CD4-positive, alpha-beta T cell treated with Interleukin-15 for 4 hours (primary cell): ENCODE measurements at regions not wholly inside any gene's neighbourhood (a gene's known extent, or its start where the extent isn't known, plus 50 kb on each side); places are given as distances from the start of the nearest gene placed in this dataset.

ENCODE experiments used
- DNase-seq: peaks from one replicate; pipeline ENCODE4 v3.0.0-alpha.2; 2020; ENCODE audit warnings: low spot score

DNA sequence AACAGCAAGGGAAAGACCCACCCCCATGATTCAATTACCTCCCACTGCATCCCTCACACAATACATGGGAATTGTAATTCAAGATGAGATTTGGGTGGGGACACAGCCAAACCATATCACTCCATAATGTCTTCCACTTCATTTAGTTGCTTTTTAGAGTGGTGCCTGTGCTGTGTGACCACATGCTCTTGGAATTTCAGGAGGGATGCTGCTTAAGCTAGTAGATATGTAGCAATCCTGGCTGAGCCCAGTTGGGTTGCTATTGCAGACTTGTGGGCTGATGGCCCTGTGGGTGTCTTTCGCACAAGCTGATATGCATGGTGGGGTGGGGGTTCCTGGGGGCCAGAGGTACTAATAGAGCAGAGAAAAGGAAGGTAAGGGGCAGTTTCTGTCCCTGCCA is 160.4 kb upstream of the SYT6 start:
- no peak for DNase-seq

DNA sequence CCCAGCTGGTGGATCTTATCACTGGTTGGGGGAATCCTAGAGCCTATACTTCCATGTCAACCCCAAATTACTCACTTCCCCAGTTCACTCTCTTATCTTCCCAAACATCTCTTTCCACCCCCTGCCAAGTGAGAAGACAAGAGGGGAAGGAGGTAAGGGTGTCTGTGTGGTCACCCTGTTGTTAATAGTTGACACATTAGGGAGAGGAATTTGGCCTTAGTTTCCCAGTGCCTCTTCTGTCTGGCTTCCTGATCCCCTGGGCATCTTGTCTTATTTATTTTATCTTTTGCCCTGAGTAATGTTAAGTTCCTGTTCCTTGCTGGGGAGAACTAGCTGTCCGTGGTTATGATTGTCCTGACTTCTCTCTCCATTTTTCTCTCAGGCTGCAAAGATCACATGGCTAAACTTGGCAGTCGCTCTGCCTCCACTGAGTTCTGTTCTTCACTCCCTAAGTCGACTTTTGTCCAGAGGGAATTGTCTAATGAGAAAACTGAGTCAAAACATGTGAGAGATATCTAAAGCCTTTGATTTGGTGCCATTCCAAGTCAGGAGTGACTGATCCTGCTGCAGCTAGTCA is 157.1 kb upstream of the SYT6 start:
- DNase-seq: no peak

DNA sequence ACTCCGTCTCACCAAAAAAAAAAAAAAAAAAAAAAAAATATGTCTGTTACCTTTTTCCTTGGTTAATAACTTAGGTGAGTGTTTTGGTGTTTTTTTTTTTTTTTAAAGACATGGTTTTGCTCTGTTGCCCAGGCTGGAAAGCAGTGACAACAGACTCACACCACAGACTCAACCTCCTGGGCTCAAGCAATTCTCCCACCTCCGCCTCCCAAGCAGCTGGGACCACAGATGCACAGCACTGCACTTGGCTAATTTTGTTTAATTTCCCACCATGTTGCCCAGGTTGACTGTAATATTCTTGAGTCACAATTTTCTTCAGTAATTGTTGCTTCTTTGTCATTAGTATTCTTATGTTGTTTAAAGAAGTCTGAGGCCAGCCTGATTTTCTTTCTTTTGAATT is 149.2 kb upstream of the SYT6 start:
- DNase-seq: no peak

DNA sequence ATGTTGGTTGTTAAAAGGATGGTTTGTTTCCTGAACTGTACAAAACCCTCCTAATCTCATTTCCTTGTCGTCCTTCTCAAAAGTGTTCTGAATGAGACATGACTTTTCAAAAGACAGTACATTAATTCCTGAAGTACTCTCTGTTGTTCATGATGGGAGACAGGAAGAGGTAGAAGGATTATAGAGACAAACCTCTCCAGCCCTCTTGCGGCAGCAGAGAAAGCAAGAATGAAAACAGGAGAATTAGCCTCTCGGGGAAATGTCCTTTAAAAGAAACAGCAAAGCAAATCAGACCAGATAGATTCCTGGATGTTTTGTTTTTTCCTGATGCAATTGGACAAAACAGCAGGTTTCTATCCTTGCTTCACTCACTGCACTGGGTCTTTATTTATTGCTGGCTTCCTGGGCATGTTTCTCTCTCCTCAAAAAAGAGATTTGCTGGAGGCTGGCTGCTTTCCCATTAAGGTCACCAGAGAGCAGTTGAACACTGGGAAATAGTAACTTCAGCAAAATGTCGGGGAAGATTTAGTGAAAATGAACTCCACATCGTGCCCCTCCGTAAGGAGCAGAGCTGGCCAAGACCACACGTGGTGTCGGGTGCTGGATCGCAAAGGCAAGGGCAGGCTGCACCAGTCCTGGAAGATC is 145.8 kb upstream of the SYT6 start:
- DNase-seq: no peak

GRCh38 chr1:114298008-114298407 is 144.3 kb upstream of the SYT6 start:
- DNase-seq: no peak

GRCh38 chr1:114296413-114296812 is 142.7 kb upstream of the SYT6 start:
- no peak for DNase-seq

DNA sequence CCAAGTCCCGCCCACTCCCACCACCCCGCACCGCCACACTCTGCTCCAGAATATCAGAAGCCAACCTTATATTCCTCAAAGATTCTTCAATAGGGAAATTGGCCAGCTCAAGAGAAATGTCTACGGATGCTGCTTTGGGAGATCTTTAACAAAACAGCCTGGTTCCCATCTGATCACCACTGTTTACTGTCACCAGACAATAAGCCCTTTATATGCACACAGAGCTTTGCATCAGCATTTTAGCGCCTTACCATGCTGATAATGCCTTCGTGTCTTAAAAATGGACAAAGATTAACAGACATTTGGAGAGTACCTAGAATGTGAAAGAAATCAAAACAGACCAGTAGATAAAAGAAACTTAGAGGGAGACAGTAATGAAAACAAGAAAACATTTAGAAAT is 141.7 kb upstream of the SYT6 start:
- DNase-seq: no peak

GRCh38 chr1:114292835-114293234 is 139.2 kb upstream of the SYT6 start:
- no peak for DNase-seq

DNA sequence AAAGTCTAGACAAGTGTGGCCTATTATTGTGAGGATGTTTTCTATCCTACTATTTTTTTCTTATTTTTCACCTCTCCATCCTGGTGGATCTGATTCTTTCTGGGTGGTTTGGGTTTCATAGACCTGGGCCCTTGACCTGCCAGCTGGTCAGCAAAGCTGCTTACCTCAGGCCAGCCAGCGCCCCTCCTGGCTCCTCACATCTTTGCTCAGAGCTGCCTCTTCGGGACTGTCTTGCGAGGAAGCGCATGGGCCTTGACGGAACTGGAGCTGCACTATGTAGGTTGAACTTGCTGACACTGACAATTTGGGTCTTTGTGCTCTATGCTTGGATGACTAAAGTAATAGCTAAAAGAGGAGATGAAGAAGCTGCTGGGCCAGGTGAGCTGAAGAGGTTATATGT is 138.5 kb upstream of the SYT6 start:
- no peak for DNase-seq

- DNase-seq: no peak
Measured at GRCh38 chr1:114290776-114291175, 137.1 kb upstream of the SYT6 start.

DNA sequence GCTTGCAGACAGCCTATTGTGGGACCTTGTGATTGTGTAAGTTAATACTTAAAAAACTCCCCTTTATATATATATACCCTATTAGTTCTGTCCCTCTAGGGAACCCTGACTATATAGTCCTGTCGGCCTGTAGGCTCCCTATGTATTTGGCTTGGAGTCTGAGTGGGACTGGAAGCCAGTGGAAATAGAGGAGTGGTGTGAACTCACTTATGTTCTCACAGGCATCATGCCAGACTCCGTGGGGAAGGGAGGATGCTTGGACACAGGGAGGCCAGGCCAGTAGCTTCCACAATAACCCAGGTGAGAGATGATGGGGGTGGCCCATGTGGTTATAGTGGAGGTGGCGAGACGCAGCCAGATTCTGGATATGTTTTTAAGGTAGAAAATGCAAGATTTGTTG is 136.7 kb upstream of the SYT6 start:
- no peak for DNase-seq

- DNase-seq: no peak
Measured at GRCh38 chr1:114289824-114290223, 136.2 kb upstream of the SYT6 start.

GRCh38 chr1:114289306-114289705 is 135.6 kb upstream of the SYT6 start:
- no peak for DNase-seq

DNA sequence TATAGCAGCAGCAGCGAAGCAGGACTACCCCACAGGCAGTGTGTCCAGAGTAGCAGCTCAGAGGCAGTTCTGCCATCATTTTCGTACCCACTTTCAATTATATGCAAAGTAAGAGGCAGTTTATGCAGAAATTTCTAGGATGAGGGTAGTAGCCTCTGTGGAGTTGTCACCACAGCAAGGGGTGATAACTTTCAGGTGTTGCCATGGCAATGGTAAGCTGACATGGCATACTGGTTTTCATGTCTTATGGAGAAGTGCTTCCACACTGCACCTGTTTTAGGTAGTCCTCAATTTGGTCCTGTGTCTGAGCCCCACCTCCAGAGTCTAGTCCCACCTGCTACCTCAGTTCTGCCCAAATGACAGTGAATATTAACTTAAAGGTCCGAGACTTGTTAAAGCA is 133.3 kb upstream of the SYT6 start:
- no peak for DNase-seq

GRCh38 chr1:114286179-114286578 is 132.5 kb upstream of the SYT6 start:
- no peak for DNase-seq

GRCh38 chr1:114282751-114283403 is 129.2 kb upstream of the SYT6 start:
- peak; percentile 84 for DNase-seq

GRCh38 chr1:114278911-114279310 is 125.2 kb upstream of the SYT6 start:
- no peak for DNase-seq

GRCh38 chr1:114278430-114278829 is 124.8 kb upstream of the SYT6 start:
- no peak for DNase-seq

- no peak for DNase-seq
Measured at GRCh38 chr1:114274621-114275317, 121.1 kb upstream of the SYT6 start.

DNA sequence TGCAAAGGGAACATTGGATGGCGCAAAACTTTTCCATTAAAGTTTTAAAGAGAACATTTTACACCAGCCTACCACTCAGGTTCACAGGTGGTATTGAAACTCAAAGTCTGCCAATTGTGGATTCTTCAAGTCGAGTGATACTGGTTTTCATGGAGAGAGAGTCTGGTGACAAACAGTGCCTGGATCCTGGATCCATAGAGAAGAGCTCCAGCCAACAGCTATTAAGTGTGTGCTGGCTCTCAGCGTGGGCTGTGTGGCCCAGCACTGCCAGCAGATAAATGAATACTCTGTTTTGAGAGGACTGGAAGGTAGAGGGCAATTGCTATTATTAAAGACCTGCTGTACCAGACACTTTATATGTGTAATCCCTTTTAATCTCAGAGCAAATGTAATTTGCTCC is 118.9 kb upstream of the SYT6 start:
- DNase-seq: no peak

DNA sequence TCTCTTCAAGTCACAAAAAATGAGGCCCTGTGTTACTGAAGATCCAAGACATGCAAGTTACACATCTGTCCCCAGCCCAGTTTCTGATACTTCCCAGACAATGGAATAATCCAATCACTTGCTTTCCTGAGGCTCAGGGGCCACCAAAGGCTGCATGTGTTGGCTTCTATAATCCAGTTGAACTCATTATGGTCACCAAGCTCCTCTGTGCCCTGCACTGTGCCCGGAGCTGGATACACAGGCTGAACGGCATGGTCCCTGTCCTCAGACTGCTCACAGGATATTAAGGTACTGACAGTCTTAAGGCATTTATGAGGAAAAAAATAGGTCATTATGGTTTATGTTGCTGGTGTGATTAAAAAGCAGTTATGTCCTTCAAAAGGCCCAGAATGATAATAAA is 117.0 kb upstream of the SYT6 start:
- no peak for DNase-seq

GRCh38 chr1:114270282-114270681 is 116.6 kb upstream of the SYT6 start:
- DNase-seq: no peak

GRCh38 chr1:114269539-114269938 is 115.9 kb upstream of the SYT6 start:
- DNase-seq: no peak
